GM10248 (cell line): ENCODE measurements at regions not wholly inside any gene's neighbourhood (a gene's known extent, or its start where the extent isn't known, plus 50 kb on each side); places are given as distances from the start of the nearest gene placed in this dataset.

ENCODE experiments used
- CTCF ChIA-PET: fragments of 300-600 bp; sonication (Branson Sonifier 250); formaldehyde crosslinking; extraction: SDS; loops from one replicate; lab custom pipeline; 2021; ENCODE audit warnings: antibody characterized with exemption; lab: Yijun Ruan, JAX
- POLR2A ChIA-PET: fragments of 350-650 bp; sonication (Branson Sonifier 250); formaldehyde crosslinking; extraction: SDS; loops from one replicate; lab custom pipeline; 2020; ENCODE audit warnings: antibody characterized with exemption; lab: Yijun Ruan, JAX
- DNase-seq: peaks from one replicate; pipeline ENCODE4 v3.0.0; 2012; ENCODE audit errors: extremely low spot score
- TF ChIP-seq, protein P1 (sequence below): IDR thresholded peaks from 2 replicates; pipeline ENCODE4 v1.5.1; 2012; ENCODE audit warnings: mild to moderate bottlenecking, low read depth; ENCODE audit errors: extremely low read depth, missing control alignments, control extremely low read depth

DNA sequence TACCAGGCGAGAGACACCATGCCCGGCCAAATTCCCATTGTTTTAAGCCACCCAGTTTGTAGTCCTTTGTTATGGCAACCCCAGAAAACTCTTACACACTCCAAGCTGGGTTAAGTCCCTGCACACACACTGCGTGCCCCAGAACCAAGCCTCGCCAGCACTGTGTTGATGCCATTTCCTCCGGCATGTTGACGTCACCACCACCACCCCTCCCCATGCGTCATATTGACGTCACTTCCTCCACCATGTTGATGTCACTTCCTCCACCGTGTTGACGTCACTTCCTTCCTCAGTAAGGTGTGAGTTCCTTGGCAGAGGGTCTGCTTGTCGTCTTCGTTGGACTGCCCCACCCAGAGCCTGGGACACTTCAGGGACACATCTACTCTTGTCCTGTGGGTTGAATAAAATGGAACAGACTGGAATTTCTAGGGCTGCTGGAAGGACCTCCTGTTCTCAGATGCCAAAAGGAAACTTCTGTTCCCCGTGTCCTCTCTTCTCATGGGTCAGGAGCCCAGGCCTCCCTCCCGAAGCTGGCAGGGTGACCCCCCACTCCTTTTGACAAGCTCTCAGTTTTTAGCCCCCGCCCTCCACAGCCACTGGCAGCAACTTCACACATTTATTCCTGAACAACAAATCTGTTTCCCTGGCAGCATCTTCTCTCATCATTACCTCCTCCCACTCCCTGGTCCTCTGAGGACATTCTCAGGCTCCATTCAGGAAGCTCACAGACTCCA is 643.3 kb downstream of the NPHP4 start:
- ChIA-PET CTCF (interaction anchor here (0.7 to 1.5 kb wide), 2 partner anchors 11 to 12 kb away, joined by 3 to 4 read pairs; no protein-coding TSS in a partner anchor), POLR2A (no interaction called here)
- DNase-seq: no peak
- TF ChIP-seq, protein P1, sequence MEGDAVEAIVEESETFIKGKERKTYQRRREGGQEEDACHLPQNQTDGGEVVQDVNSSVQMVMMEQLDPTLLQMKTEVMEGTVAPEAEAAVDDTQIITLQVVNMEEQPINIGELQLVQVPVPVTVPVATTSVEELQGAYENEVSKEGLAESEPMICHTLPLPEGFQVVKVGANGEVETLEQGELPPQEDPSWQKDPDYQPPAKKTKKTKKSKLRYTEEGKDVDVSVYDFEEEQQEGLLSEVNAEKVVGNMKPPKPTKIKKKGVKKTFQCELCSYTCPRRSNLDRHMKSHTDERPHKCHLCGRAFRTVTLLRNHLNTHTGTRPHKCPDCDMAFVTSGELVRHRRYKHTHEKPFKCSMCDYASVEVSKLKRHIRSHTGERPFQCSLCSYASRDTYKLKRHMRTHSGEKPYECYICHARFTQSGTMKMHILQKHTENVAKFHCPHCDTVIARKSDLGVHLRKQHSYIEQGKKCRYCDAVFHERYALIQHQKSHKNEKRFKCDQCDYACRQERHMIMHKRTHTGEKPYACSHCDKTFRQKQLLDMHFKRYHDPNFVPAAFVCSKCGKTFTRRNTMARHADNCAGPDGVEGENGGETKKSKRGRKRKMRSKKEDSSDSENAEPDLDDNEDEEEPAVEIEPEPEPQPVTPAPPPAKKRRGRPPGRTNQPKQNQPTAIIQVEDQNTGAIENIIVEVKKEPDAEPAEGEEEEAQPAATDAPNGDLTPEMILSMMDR: no peak

DNA sequence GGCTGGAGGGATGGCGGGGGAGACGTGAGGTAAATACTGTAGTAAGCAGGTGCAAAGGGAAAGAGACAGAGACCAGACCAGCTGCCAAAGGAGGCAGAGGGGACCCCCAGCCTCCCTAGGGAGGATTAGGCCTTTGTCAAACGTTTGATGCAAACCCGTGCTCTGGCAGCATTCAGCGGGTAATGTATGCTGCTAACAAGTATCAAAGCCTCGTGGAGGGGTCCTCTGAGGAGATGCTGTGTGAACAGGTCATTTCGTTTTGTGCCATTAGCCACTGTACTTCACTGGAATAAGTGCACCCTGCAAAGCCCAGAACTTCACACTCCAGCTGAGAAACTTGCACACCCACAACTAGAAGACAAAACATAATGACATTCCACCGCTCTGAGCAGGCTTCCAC is 644.5 kb downstream of the NPHP4 start:
- no peak for DNase-seq
- POLR2A ChIA-PET: no interaction called here
- CTCF ChIA-PET: no interaction called here
- TF ChIP-seq, protein P1: no peak

DNA sequence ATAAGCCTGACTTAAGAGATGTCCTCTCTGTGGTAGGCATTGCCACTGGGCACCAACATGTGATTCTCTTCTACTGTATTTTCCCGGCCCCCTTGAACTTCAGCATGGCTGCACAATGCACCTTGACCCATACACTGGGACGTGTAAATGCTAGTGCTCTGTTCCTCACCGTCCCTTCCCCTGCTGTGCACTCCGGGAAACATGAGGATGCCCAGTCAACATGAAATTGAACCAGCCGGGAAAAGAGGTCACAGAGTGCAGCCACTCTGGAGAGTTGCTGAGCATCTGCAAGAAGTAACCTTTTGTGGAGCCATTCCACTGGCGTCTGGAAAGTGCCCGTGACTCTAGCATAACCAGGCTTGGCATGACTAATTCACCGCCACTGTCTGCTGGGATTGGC is 646.7 kb downstream of the NPHP4 start:
- POLR2A ChIA-PET: no interaction called here
- TF ChIP-seq, protein P1: no peak
- CTCF ChIA-PET: no interaction called here
- DNase-seq: no peak

DNA sequence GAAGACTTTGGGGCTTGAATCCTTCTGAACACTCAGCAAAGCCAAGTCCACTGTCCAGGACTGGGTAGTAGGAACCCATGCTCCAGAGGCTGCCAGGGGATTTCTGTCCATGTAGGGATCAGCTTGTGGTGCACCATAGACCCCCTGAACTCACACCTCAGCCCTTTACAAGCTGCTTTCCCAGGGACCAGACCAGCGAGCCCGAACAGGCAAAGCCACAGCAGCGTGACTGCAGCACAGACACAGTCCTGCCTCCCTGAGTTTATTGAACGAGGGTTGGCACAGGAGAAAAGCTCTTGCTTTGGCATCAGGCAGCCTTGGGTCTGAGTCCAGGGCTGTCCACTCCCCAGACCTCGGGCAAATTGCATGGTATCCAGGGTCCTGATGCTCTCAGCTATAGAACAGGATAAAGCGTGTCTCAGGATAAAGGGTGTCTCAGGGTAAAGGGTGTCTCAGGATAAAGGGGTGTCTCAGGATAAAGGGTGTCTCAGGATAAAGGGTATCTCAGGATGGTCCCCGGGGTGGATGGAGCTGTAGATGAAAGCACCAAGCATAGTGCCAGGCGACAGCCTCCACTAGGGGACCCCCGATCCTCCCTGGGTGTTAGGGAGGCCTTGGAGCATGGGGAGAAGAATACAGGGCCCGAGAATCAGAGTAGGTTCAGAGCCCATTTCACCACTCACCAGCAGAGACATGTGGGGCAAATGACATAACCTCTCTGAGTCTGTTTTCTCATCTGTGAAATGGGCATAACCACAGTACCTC is 648.8 kb downstream of the NPHP4 start:
- CTCF ChIA-PET: no interaction called here
- DNase-seq: no peak
- TF ChIP-seq, protein P1: no peak
- POLR2A ChIA-PET: no interaction called here

DNA sequence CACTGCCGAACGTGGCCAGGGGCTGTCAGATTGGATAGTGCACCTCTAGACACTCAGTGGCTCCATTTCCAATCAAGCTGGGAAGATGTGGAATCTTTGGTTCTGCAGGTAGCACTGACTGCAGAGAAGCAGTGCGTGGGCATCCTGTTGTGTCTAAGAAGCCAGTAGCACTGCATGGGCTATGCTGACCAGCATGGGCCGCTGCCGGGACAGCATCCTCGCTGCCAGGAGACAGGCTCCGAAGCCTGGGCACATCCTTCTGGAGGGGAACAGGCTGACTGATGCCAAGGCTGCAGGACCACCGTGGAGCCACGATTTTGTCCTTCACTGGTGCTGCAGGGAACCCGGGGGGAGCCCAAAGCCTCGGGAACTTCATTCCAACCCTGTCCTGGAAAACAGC is 649.4 kb downstream of the NPHP4 start:
- TF ChIP-seq, protein P1: no peak
- DNase-seq: no peak
- ChIA-PET CTCF (no interaction called here), POLR2A (no interaction called here)

DNA sequence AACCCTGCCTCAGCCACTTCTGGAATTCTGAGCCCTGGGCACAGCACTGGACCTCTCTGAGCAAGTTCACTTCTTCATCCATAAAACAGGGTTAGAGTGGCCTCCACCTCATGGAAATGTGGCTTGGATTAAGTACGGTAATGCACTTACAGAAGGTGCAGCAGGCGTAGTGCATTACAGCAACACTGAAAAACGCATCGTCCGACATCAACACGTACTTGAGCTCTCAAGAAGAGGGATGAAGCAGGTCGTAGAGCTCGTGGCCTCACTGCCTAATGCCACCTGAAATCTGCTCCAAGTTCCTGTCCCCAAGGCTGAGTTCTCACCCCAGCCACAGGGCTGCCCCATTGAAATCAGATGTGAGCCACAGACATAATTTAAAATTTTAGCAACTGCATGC is 650.1 kb downstream of the NPHP4 start:
- DNase-seq: no peak
- TF ChIP-seq, protein P1: no peak
- ChIA-PET POLR2A (no interaction called here), CTCF (no interaction called here)
